GM12891 (cell line): ENCODE measurements at regions not wholly inside any gene's neighbourhood (a gene's known extent, or its start where the extent isn't known, plus 50 kb on each side); places are given as distances from the start of the nearest gene placed in this dataset.

Experiments
- PAX5 ChIP-seq: IDR thresholded peaks from 2 replicates; pipeline ENCODE4 v1.6.1; 2011; ENCODE audit warnings: low read length, moderate library complexity, mild to moderate bottlenecking; ENCODE audit not compliant: insufficient read depth, severe bottlenecking
- POLR2A ChIP-seq: IDR thresholded peaks from 2 replicates; pipeline ENCODE4 v1.6.1; 2011; ENCODE audit warnings: low read depth, low read length, control low read depth
- POLR2AphosphoS5 ChIP-seq: IDR thresholded peaks from 2 replicates; pipeline ENCODE4 v1.6.1; 2011; ENCODE audit warnings: low read depth, low read length, control low read depth
- SPI1 ChIP-seq: IDR thresholded peaks from 2 replicates; pipeline ENCODE4 v1.6.1; 2011; ENCODE audit warnings: low read depth, low read length, control low read depth
- TAF1 ChIP-seq: IDR thresholded peaks from 2 replicates; pipeline ENCODE4 v1.6.1; 2011; ENCODE audit warnings: low read depth, low read length, control low read depth

GRCh38 chrX:26466387-26466786 is 250.4 kb downstream of the MAGEB5 start:
- TF ChIP-seq POLR2AphosphoS5 (no peak), POLR2A (no peak), TAF1 (no peak), PAX5 (no peak), SPI1 (no peak)
